ENCODE measurements at regions not wholly inside any gene's neighbourhood (a gene's known extent, or its start where the extent isn't known, plus 50 kb on each side); places are given as distances from the start of the nearest gene placed in this dataset.
"Not testable (repeated sequence)": the region's sequence is repeated elsewhere in the genome, so short reads cannot be mapped to it uniquely, and the experiment has no call there.

DNA sequence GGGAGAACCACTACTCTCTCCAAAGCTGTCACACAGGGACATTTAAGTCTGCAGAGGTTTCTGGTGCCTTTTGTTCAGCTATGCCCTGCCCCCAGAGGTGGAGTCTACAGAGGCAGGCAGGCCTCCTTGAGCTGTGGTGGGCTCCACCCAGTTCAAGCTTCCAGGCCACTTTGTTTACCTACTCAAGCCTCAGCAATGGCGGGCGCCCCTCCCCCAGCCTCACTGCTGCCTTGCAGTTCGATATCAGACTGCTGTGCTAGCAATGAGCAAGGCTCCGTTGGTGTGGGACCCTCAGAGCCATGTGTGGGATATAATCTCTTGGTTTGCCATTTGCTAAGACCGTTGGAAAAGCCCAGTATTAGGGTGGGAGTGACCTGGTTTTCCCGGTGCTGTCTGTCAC, 87.0 kb downstream of the EBLN1 start (continued):
- TF ChIP-seq FOXA3 (CRISPR knock-in tag; conservative IDR thresholded peaks at IDR 0.05 in 1 of 2, IDR thresholded peaks at IDR 0.05 in 1 of 2) (0 out of 4 replicates have a peak, but pooled peaks of 1 of the 2 experiments have one; percentile 19), LEF1 (IDR thresholded peaks at IDR 0.05) (0 out of 2 replicates have a peak, but pooled peaks have one; percentile 21), YY1 (IDR thresholded peaks at IDR 0.05; ENCODE audit: borderline replicate concordance in 1 of 3, control insufficient read depth in 1 of 3, extremely low read depth in 1 of 3, insufficient read depth in 3 of 3, insufficient read length in 1 of 3, insufficient replicate concordance in 2 of 3, low read depth in 1 of 3, low read length in 2 of 3) (peak in 1 of 3 experiments; percentile 60)

DNA sequence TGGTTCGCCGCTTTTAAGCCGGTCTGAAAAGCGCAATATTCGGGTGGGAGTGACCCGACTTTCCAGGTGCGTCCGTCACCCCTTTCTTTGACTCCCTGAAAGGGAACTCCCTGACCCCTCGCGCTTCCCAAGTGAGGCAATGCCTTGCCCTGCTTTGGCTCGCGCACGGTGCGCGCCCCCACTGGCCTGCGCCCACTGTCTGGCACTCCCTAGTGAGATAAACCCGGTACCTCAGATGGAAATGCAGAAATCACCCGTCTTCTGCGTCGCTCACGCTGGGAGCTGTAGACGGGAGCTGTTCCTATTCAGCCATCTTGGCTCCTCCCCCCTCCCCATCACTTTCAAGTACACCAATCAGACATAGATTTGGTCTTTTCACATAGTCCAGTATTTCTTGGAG, 88.2 kb downstream of the EBLN1 start:
- H4K20me1 ChIP-seq (replicated peaks; ENCODE audit: control insufficient read depth, insufficient read depth, low read length); H2AFZ ChIP-seq (ENCODE audit: low read depth, low read length); ATAC-seq; CTCF ChIA-PET (ENCODE audit: low intra/inter-chr PET ratio); POLR2A ChIA-PET; H3K79me2 ChIP-seq (ENCODE audit: control insufficient read depth, insufficient read depth, low read length); H3K9me3 ChIP-seq (replicated peaks; ENCODE audit: control insufficient read depth, insufficient read depth, low read depth, low read length); H3K27ac ChIP-seq (ENCODE audit: extremely low read depth, low read depth, low read length); H3K4me3 ChIP-seq; FAIRE-seq; BruUV-seq (replicated peaks); H3K27me3 ChIP-seq (ENCODE audit: control insufficient read depth in 2 of 2, insufficient read depth in 2 of 2, low read length in 2 of 2); DNase-seq (ENCODE audit: extremely low read depth in 1 of 4, low spot score in 3 of 4); H3K9ac ChIP-seq (ENCODE audit: insufficient read depth in 1 of 2, low read depth in 2 of 2, low read length in 2 of 2); H3K9me1 ChIP-seq (ENCODE audit: control insufficient read depth, insufficient read depth, low read length); H3K36me3 ChIP-seq (ENCODE audit: control insufficient read depth, insufficient read depth, low read length); in situ Hi-C loops (cut with MboI): not testable (repeated sequence)
- Histone ChIP-seq H3K4me2 (ENCODE audit: insufficient read depth, low read length) (0 out of 2 replicates have a peak overlapping the region, but pooled peaks have one; percentile 32), H3K4me1 (replicated peaks in 1 of 2; ENCODE audit: control insufficient read depth in 2 of 2, insufficient read depth in 2 of 2, low read length in 2 of 2) (peaks cover 15 to 19% of the 10 kb centered on the region in 2 experiments)
- TF ChIP-seq, protein P1, sequence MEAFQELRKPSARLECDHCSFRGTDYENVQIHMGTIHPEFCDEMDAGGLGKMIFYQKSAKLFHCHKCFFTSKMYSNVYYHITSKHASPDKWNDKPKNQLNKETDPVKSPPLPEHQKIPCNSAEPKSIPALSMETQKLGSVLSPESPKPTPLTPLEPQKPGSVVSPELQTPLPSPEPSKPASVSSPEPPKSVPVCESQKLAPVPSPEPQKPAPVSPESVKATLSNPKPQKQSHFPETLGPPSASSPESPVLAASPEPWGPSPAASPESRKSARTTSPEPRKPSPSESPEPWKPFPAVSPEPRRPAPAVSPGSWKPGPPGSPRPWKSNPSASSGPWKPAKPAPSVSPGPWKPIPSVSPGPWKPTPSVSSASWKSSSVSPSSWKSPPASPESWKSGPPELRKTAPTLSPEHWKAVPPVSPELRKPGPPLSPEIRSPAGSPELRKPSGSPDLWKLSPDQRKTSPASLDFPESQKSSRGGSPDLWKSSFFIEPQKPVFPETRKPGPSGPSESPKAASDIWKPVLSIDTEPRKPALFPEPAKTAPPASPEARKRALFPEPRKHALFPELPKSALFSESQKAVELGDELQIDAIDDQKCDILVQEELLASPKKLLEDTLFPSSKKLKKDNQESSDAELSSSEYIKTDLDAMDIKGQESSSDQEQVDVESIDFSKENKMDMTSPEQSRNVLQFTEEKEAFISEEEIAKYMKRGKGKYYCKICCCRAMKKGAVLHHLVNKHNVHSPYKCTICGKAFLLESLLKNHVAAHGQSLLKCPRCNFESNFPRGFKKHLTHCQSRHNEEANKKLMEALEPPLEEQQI (IDR thresholded peaks at IDR 0.05): peak; percentile 15; the same call in 1 of the 2 replicates
- intact Hi-C loops (cut with micrococcal nuclease): loop anchor here (5.0 kb wide), 1 partner anchor 127 kb away; the partner anchor contains the start of gene DNAJC1
- WGBS (ENCODE audit: insufficient coverage, low coverage, missing lambda C conversion rate): 82% methylated on average over 2 of the region's 22 CpGs
